ENCODE measurements at regions not wholly inside any gene's neighbourhood (a gene's known extent, or its start where the extent isn't known, plus 50 kb on each side); places are given as distances from the start of the nearest gene placed in this dataset.
"Not testable (repeated sequence)": the region's sequence is repeated elsewhere in the genome, so short reads cannot be mapped to it uniquely, and the experiment has no call there.

DNA sequence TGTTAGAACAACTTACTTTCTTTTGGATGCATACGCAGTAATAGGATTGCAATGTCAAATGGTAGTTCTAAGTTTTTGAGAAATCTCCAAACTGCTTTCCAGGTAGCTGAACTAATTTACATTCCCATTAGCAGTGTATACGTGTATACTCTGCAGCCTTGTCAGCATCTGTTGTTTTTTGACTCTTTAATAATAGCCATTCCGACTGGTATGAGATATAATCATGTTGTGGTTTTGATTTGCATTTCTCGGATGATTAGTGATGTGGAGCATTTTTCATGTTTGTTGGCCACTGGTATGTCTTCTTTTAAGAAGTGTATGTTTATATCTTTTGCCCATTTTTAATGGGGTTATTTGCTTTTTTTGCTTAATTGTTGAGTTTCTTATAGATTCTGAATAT lies 76.9 kb upstream of the HNRNPA1L2 start:
- not testable (repeated sequence) for H3K9me3 ChIP-seq (ENCODE audit: control insufficient read depth in 4 of 4, low read length in 3 of 4); H3K36me3 ChIP-seq (ENCODE audit: control insufficient read depth in 4 of 4, insufficient read depth in 3 of 4, low read depth in 1 of 4, low read length in 3 of 4); H3K27me3 ChIP-seq (ENCODE audit: control insufficient read depth in 4 of 4, insufficient read depth in 4 of 4, low read length in 3 of 4); H3K4me1 ChIP-seq (ENCODE audit: control insufficient read depth in 4 of 4, insufficient read depth in 4 of 4, low read length in 3 of 4); H3K4me3 ChIP-seq (ENCODE audit: low read depth in 1 of 3, low read length in 3 of 3); H3K27ac ChIP-seq (ENCODE audit: low read depth in 1 of 2, low read length in 2 of 2); H3K9ac ChIP-seq (ENCODE audit: low read depth in 1 of 2, low read length in 2 of 2); DNase-seq (ENCODE audit: low spot score)
- 89% methylated on average over 4 of the region's 4 CpGs for WGBS

DNA sequence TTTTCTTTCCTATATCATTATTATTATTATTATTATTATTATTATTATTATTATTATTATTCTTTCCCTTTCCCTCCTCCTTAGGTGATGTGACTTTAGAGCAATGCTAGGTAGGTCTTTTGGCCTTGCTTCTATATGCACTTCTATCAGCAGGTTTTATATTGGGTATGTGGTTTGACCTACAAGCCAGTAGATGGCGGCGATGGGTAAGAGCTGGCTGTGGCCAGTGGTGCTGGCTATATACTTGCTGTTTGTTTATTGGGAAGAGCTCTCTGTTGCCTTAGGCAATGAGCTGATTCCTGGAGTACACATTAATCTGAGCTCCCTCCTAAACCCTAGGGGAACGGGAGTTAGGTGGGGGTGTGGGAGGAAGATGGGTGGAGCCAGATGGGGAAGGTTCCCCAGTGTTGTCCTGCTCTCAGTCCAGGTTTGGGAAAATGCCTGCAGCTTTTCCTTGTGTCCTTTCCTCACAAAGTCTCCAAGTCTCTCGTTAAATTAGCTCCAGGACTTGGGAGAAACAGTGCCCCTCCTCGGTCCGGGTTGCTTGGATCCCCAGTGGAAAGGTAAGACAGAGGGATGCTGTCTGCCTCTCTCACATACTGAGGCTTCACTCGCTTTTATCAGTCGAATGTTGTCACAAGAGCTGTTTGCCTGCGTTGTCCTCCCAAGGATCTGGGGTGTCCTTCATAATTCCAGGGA lies 72.2 kb upstream of the HNRNPA1L2 start:
- not testable (repeated sequence) for H3K27me3 ChIP-seq (ENCODE audit: control insufficient read depth in 4 of 4, insufficient read depth in 4 of 4, low read length in 3 of 4); H3K9me3 ChIP-seq (ENCODE audit: control insufficient read depth in 4 of 4, low read length in 3 of 4); H3K9ac ChIP-seq (ENCODE audit: low read depth in 1 of 2, low read length in 2 of 2); H3K36me3 ChIP-seq (ENCODE audit: control insufficient read depth in 4 of 4, insufficient read depth in 3 of 4, low read depth in 1 of 4, low read length in 3 of 4); DNase-seq (ENCODE audit: low spot score); H3K4me3 ChIP-seq (ENCODE audit: low read depth in 1 of 3, low read length in 3 of 3); H3K27ac ChIP-seq (ENCODE audit: low read depth in 1 of 2, low read length in 2 of 2); H3K4me1 ChIP-seq (ENCODE audit: control insufficient read depth in 4 of 4, insufficient read depth in 4 of 4, low read length in 3 of 4)
- peak; percentile 56 to 69 for TF ChIP-seq RAD21 (IDR thresholded peaks at IDR 0.05)
- WGBS, result 4% methylated on average over 5 of the region's 9 CpGs

DNA sequence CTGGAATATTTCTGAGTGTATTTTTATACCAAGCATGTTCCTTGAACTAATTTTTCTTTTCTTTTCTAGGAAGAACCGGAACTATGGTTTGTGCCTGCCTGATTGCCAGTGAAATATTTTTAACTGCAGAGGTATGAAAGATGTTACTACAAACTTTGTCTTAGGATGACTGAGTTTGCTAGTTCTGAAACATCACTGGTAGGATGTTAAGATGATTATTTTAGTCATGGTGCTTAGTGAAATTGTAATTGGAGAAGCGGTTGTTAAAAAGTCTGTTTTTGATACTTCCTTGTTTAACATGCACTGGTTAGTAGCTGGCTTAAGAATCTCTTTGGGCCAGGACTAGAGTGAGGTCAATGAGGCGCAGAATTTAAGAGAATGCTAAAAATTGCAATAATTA lies 71.1 kb upstream of the HNRNPA1L2 start:
- not testable (repeated sequence) for DNase-seq (ENCODE audit: low spot score); H3K9me3 ChIP-seq (ENCODE audit: control insufficient read depth in 4 of 4, low read length in 3 of 4); H3K9ac ChIP-seq (ENCODE audit: low read depth in 1 of 2, low read length in 2 of 2); H3K36me3 ChIP-seq (ENCODE audit: control insufficient read depth in 4 of 4, insufficient read depth in 3 of 4, low read depth in 1 of 4, low read length in 3 of 4); H3K27me3 ChIP-seq (ENCODE audit: control insufficient read depth in 4 of 4, insufficient read depth in 4 of 4, low read length in 3 of 4); H3K4me1 ChIP-seq (ENCODE audit: control insufficient read depth in 4 of 4, insufficient read depth in 4 of 4, low read length in 3 of 4); H3K27ac ChIP-seq (ENCODE audit: low read depth in 1 of 2, low read length in 2 of 2); H3K4me3 ChIP-seq (ENCODE audit: low read depth in 1 of 3, low read length in 3 of 3)
- WGBS, result 88% methylated on average over 2 of the region's 3 CpGs

DNA sequence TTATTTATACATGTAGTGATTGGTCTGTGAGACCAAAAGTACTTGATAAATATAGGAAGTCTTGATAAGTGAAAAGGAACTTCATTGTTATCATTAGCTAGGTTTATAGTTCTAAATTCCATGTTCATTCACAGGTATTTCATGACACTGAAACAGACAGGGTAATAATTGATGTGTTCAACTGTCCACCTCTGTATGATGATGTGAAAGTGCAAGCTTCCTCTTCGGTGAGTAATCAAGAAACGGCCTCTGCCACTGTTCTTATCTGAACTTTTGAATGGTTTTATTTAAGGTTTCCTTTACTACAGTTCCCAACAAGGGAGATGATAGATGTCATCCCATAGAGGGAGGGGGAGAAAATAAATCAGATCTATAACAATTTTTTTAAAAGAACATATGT lies 59.3 kb upstream of the HNRNPA1L2 start:
- H3K4me3 ChIP-seq (ENCODE audit: low read depth in 1 of 3, low read length in 3 of 3); DNase-seq (ENCODE audit: low spot score); H3K4me1 ChIP-seq (ENCODE audit: control insufficient read depth in 4 of 4, insufficient read depth in 4 of 4, low read length in 3 of 4); H3K9me3 ChIP-seq (ENCODE audit: control insufficient read depth in 4 of 4, low read length in 3 of 4); H3K27me3 ChIP-seq (ENCODE audit: control insufficient read depth in 4 of 4, insufficient read depth in 4 of 4, low read length in 3 of 4); H3K27ac ChIP-seq (ENCODE audit: low read depth in 1 of 2, low read length in 2 of 2); H3K9ac ChIP-seq (ENCODE audit: low read depth in 1 of 2, low read length in 2 of 2); H3K36me3 ChIP-seq (ENCODE audit: control insufficient read depth in 4 of 4, insufficient read depth in 3 of 4, low read depth in 1 of 4, low read length in 3 of 4): not testable (repeated sequence)
- 60% methylated on average over 2 of the region's 2 CpGs for WGBS

All from liver (tissue), 7 donors.